WTC11 (cell line): ENCODE measurements at regions not wholly inside any gene's neighbourhood (a gene's known extent, or its start where the extent isn't known, plus 50 kb on each side); places are given as distances from the start of the nearest gene placed in this dataset.
A peak's percentile ranks its signal among the peaks of the same experiment; 100 is the strongest.

Experiments used
- ATAC-seq: fragments of 200-7000 bp; cut with Tn5 transposase; 2 replicates; pipeline ENCODE4 v1.10.0; 2021; ENCODE audit warnings: mild to moderate bottlenecking, moderate library complexity
- CTCF ChIA-PET: fragments of 300-600 bp; sonication (Branson Sonifier 250); formaldehyde crosslinking; loops from one replicate; lab custom pipeline; 2021; ENCODE audit warnings: antibody characterized with exemption; lab: Charles Lee
- POLR2A ChIA-PET: fragments of 350-600 bp; sonication (Branson Sonifier 250); formaldehyde crosslinking; loops from one replicate; lab custom pipeline; 2021; ENCODE audit warnings: antibody characterized with exemption; lab: Charles Lee
- DNase-seq: peaks from one replicate; pipeline ENCODE4 v3.0.0; 2021; ENCODE audit warnings: low spot score
- H3K27ac Mint-ChIP-seq: 2 replicates; pipeline ENCODE4 v1.8.0; 2021; ENCODE audit warnings: mixed read lengths
- H3K27me3 Mint-ChIP-seq: 2 replicates; pipeline ENCODE4 v1.8.0; 2021; ENCODE audit warnings: low read depth, mild to moderate bottlenecking, moderate library complexity, mixed read lengths
- H3K36me3 Mint-ChIP-seq: 2 replicates; pipeline ENCODE4 v1.8.0; 2021; ENCODE audit warnings: mixed read lengths
- H3K4me1 Mint-ChIP-seq: 2 replicates; pipeline ENCODE4 v1.8.0; 2022; ENCODE audit warnings: mixed read lengths
- H3K4me3 Mint-ChIP-seq: 2 replicates; pipeline ENCODE4 v1.8.0; 2021; ENCODE audit warnings: mild to moderate bottlenecking, moderate library complexity, mixed read lengths
- H3K9me3 Mint-ChIP-seq: 2 replicates; pipeline ENCODE4 v1.8.0; 2021; ENCODE audit warnings: mixed read lengths
- AR ChIP-seq: fragments of 250-450 bp; sonication (Bioruptor Pico); IDR thresholded peaks from 2 replicates; pipeline ENCODE4 v1.9.0; 2021; ENCODE audit warnings: mild to moderate bottlenecking
- ELF4 ChIP-seq: sonication (generic); formaldehyde crosslinking; IDR thresholded peaks from 2 replicates; pipeline ENCODE4 v1.8.1; 2022; ENCODE audit warnings: low read depth, mild to moderate bottlenecking, moderate library complexity, missing genetic modification reagents
- FOXJ3 ChIP-seq: sonication (generic); formaldehyde crosslinking; IDR thresholded peaks from 2 replicates; pipeline ENCODE4 v1.9.0; 2021; ENCODE audit warnings: missing genetic modification reagents, mild to moderate bottlenecking, borderline replicate concordance
- GTF2I ChIP-seq: fragments of 250-450 bp; sonication (Bioruptor Pico); conservative IDR thresholded peaks from 2 replicates; pipeline ENCODE4 v1.4.0; 2021; ENCODE audit warnings: mild to moderate bottlenecking
- MLX ChIP-seq: sonication (generic); formaldehyde crosslinking; IDR thresholded peaks from 2 replicates; pipeline ENCODE4 v1.8.1; 2023; ENCODE audit warnings: mild to moderate bottlenecking, missing genetic modification reagents, moderate library complexity
- PRRX2 ChIP-seq: fragments of 250-450 bp; sonication (Bioruptor Pico); IDR thresholded peaks from 2 replicates; pipeline ENCODE4 v1.8.0; 2021; ENCODE audit warnings: mild to moderate bottlenecking
- RELA ChIP-seq: sonication (generic); formaldehyde crosslinking; IDR thresholded peaks from 2 replicates; pipeline ENCODE4 v1.8.1; 2022; ENCODE audit warnings: missing genetic modification reagents, mild to moderate bottlenecking, borderline replicate concordance
- SMAD4 ChIP-seq: sonication (generic); formaldehyde crosslinking; IDR thresholded peaks from 2 replicates; pipeline ENCODE4 v1.8.0; 2022; ENCODE audit warnings: mild to moderate bottlenecking, missing genetic modification reagents
- SOX15 ChIP-seq: fragments of 250-450 bp; sonication (Bioruptor Pico); IDR thresholded peaks from 2 replicates; pipeline ENCODE4 v1.9.0; 2021; ENCODE audit warnings: mild to moderate bottlenecking
- TCF7 ChIP-seq: sonication (generic); formaldehyde crosslinking; IDR thresholded peaks from 2 replicates; pipeline ENCODE4 v1.8.0; 2022; ENCODE audit warnings: mild to moderate bottlenecking, low read depth, missing genetic modification reagents, moderate library complexity
- USF2 ChIP-seq: sonication (generic); formaldehyde crosslinking; IDR thresholded peaks from 2 replicates; pipeline ENCODE4 v1.8.1; 2023; ENCODE audit warnings: mild to moderate bottlenecking, missing genetic modification reagents, moderate library complexity
- ZNF219 ChIP-seq: sonication (generic); formaldehyde crosslinking; IDR thresholded peaks from 2 replicates; pipeline ENCODE4 v1.8.0; 2023; ENCODE audit warnings: missing genetic modification reagents, mild to moderate bottlenecking, borderline replicate concordance
- ZNF263 ChIP-seq: sonication (generic); formaldehyde crosslinking; IDR thresholded peaks from 2 replicates; pipeline ENCODE4 v1.8.1; 2022; ENCODE audit warnings: low read depth, mild to moderate bottlenecking, moderate library complexity, missing genetic modification reagents
- ZNF317 ChIP-seq: sonication (generic); formaldehyde crosslinking; IDR thresholded peaks from 2 replicates; pipeline ENCODE4 v1.8.1; 2023; ENCODE audit warnings: low read depth, mild to moderate bottlenecking, moderate library complexity, missing genetic modification reagents, borderline replicate concordance
- ZNF396 ChIP-seq: fragments of 250-450 bp; sonication (Bioruptor Pico); IDR thresholded peaks from 2 replicates; pipeline ENCODE4 v1.8.0; 2021; ENCODE audit warnings: mild to moderate bottlenecking, moderate library complexity, borderline replicate concordance
- ZNF416 ChIP-seq: fragments of 250-450 bp; sonication (Bioruptor Pico); IDR thresholded peaks from 2 replicates; pipeline ENCODE4 v1.9.0; 2021; ENCODE audit warnings: mild to moderate bottlenecking, inconsistent platforms
- ZNF423 ChIP-seq: fragments of 250-450 bp; sonication (Bioruptor Pico); IDR thresholded peaks from 2 replicates; pipeline ENCODE4 v2.1.2; 2022; ENCODE audit warnings: mild to moderate bottlenecking, moderate library complexity
- ZNF512 ChIP-seq: sonication (generic); formaldehyde crosslinking; IDR thresholded peaks from 2 replicates; pipeline ENCODE4 v1.8.1; 2022; ENCODE audit warnings: missing genetic modification reagents, borderline replicate concordance
- ZNF532 ChIP-seq: fragments of 250-450 bp; sonication (Bioruptor Pico); IDR thresholded peaks from 2 replicates; pipeline ENCODE4 v1.9.0; 2021; ENCODE audit warnings: mild to moderate bottlenecking, borderline replicate concordance

GRCh38 chr6:21908161-21908848 is 314.8 kb downstream of the SOX4 start:
- TF ChIP-seq MLX (CRISPR knock-in tag) (no peak), RELA (no peak), ZNF396 (CRISPR knock-in tag) (no peak), GTF2I (CRISPR knock-in tag) (no peak), ZNF263 (CRISPR knock-in tag) (no peak), SOX15 (CRISPR knock-in tag) (no peak), SMAD4 (no peak)
- no peak for DNase-seq
- ChIA-PET POLR2A (interaction anchor here (0.6 kb wide), 1 partner anchor 154 kb away, joined by 4 read pairs; no protein-coding TSS in a partner anchor), CTCF (no interaction called here)
- Mint-ChIP-seq H3K4me3 (0 out of 2 replicates have a peak overlapping the region, but pooled peaks have one; percentile 9), H3K27me3 (no peaks in the 10 kb centered on the region), H3K27ac (peak overlapping the region; percentile 84), H3K36me3 (peaks cover 12% of the 10 kb centered on the region), H3K9me3 (no peaks in the 10 kb centered on the region), H3K4me1 (peaks cover 69% of the 10 kb centered on the region)
- ATAC-seq, result peak; percentile 60

GRCh38 chr6:21909321-21909720 is 315.8 kb downstream of the SOX4 start:
- ChIA-PET POLR2A (no interaction called here), CTCF (no interaction called here)
- no peak overlapping the region for H3K4me3 Mint-ChIP-seq
- H3K4me1 Mint-ChIP-seq, result peaks cover 68% of the 10 kb centered on the region
- peaks cover under 1% of the 10 kb centered on the region; the same call in 1 of the 2 replicates for H3K9me3 Mint-ChIP-seq
- no peaks in the 10 kb centered on the region for H3K27me3 Mint-ChIP-seq
- H3K36me3 Mint-ChIP-seq, result peaks cover 12% of the 10 kb centered on the region
- H3K27ac Mint-ChIP-seq, result peak overlapping the region; percentile 92
- TF ChIP-seq MLX (CRISPR knock-in tag) (no peak), ZNF219 (CRISPR knock-in tag) (no peak), GTF2I (CRISPR knock-in tag) (no peak), PRRX2 (CRISPR knock-in tag) (no peak), ZNF423 (CRISPR knock-in tag) (no peak), TCF7 (CRISPR knock-in tag) (no peak), ZNF532 (CRISPR knock-in tag) (no peak), ELF4 (CRISPR knock-in tag) (no peak)
- no peak for ATAC-seq
- DNase-seq, result no peak

GRCh38 chr6:21911208-21911607 is 317.7 kb downstream of the SOX4 start:
- H3K9me3 Mint-ChIP-seq, result peaks cover 4% of the 10 kb centered on the region; the same call in 1 of the 2 replicates
- no peak overlapping the region for H3K4me3 Mint-ChIP-seq
- ChIA-PET CTCF (no interaction called here), POLR2A (no interaction called here)
- peak overlapping the region; percentile 48; the same call in 1 of the 2 replicates for H3K27ac Mint-ChIP-seq
- H3K27me3 Mint-ChIP-seq, result no peaks in the 10 kb centered on the region
- peaks cover 73% of the 10 kb centered on the region for H3K4me1 Mint-ChIP-seq
- ATAC-seq (no peak), DNase-seq (no peak)
- peaks cover 14% of the 10 kb centered on the region for H3K36me3 Mint-ChIP-seq
- TF ChIP-seq ZNF416 (CRISPR knock-in tag) (no peak), FOXJ3 (CRISPR knock-in tag) (no peak), ZNF512 (CRISPR knock-in tag) (no peak), USF2 (CRISPR knock-in tag) (no peak), ZNF317 (CRISPR knock-in tag) (no peak), AR (CRISPR knock-in tag) (no peak)
